Mesendoderm (in vitro differentiated cells): ENCODE measurements at regions not wholly inside any gene's neighbourhood (a gene's known extent, or its start where the extent isn't known, plus 50 kb on each side); places are given as distances from the start of the nearest gene placed in this dataset.

ENCODE experiments used
- DNase-seq: peaks from one replicate; pipeline ENCODE4 v3.0.0; 2013
- H2AK5ac ChIP-seq: 2 replicates; pipeline ENCODE4 v1.6.1; 2013; ENCODE audit warnings: low read length, inconsistent platforms
- H2BK120ac ChIP-seq: 2 replicates; pipeline ENCODE4 v1.6.1; 2013; ENCODE audit warnings: low read depth, mild to moderate bottlenecking, low read length, moderate library complexity, mixed read lengths
- H2BK15ac ChIP-seq: replicated peaks from 2 replicates; pipeline ENCODE4 v1.6.1; 2013; ENCODE audit warnings: low read depth, mild to moderate bottlenecking, moderate library complexity
- H2BK5ac ChIP-seq: 2 replicates; pipeline ENCODE4 v1.6.1; 2013; ENCODE audit warnings: low read length, inconsistent platforms
- H3K18ac ChIP-seq: 2 replicates; pipeline ENCODE4 v1.6.1; 2013; ENCODE audit warnings: mild to moderate bottlenecking, low read length, mixed read lengths
- H3K23ac ChIP-seq: one replicate; pipeline ENCODE4 v1.6.1; 2013; ENCODE audit warnings: low read length
- H3K27ac ChIP-seq: 2 replicates; pipeline ENCODE4 v1.5.1; 2013; ENCODE audit warnings: low read depth, mild to moderate bottlenecking, inconsistent platforms, low read length, moderate library complexity
- H3K27me3 ChIP-seq: 2 replicates; pipeline ENCODE4 v1.6.1; 2013; ENCODE audit warnings: low read length, control low read depth, mild to moderate bottlenecking, inconsistent platforms; ENCODE audit not compliant: insufficient read depth, poor library complexity
- H3K36me3 ChIP-seq: 2 replicates; pipeline ENCODE4 v1.6.1; 2013; ENCODE audit warnings: low read length, inconsistent platforms; ENCODE audit not compliant: control insufficient read depth, insufficient read depth
- H3K4ac ChIP-seq: one replicate; pipeline ENCODE4 v1.6.1; 2013; ENCODE audit warnings: low read depth, mild to moderate bottlenecking, low read length, moderate library complexity
- H3K4me1 ChIP-seq: 2 replicates; pipeline ENCODE4 v1.6.1; 2013; ENCODE audit warnings: low read depth, low read length, inconsistent platforms; ENCODE audit not compliant: control insufficient read depth
- H3K4me2 ChIP-seq: 2 replicates; pipeline ENCODE4 v1.6.1; 2013; ENCODE audit warnings: low read length
- H3K4me3 ChIP-seq: 2 replicates; pipeline ENCODE4 v1.5.1; 2013; ENCODE audit warnings: mild to moderate bottlenecking, low read length
- H3K56ac ChIP-seq: one replicate; pipeline ENCODE4 v1.6.1; 2013; ENCODE audit warnings: low read length
- H3K79me1 ChIP-seq: 2 replicates; pipeline ENCODE4 v1.6.1; 2013; ENCODE audit warnings: low read length, inconsistent platforms
- H3K79me2 ChIP-seq: 2 replicates; pipeline ENCODE4 v1.6.1; 2013; ENCODE audit warnings: mild to moderate bottlenecking, low read length; ENCODE audit not compliant: control insufficient read depth, insufficient read depth
- H3K9ac ChIP-seq: 2 replicates; pipeline ENCODE4 v1.6.1; 2013; ENCODE audit warnings: low read length, inconsistent platforms
- H4K5ac ChIP-seq: one replicate; pipeline ENCODE4 v1.6.1; 2013; ENCODE audit warnings: low read length
- H4K8ac ChIP-seq: one replicate; pipeline ENCODE4 v1.6.1; 2013; ENCODE audit warnings: low read depth, mild to moderate bottlenecking, control low read depth, low read length, moderate library complexity
- WGBS: extraction: QIAGEN DNeasy Blood & Tissue Kit; methylation state at CpG from one replicate; pipeline ENCODE4 v1.1.7; 2013; ENCODE audit warnings: low lambda C conversion rate, missing lambda C conversion rate; ENCODE audit not compliant: insufficient coverage; ENCODE audit errors: extremely low coverage; 5-methylcytosine and 5-hydroxymethylcytosine counted together

DNA sequence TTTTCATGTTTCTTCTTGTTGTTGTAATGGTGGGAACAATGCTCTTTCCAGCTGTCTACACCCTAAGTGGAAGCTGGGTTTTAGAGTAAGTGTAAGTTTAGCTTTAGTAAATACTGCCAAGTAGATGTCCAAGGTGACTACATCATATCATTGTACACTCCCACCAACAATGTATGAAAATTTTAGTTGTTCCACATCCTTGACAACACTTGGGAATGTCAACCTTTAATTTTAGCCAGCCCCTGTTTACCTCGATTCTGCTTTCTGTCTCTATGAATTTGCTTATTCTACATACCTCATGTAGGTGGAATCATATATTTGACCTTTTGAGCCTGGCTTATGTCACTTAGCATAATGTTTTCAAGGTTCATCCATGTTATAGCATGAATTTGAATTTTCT, 93.0 kb downstream of the MTPAP start:
- H3K23ac ChIP-seq = no peak overlapping the region
- no peak overlapping the region for H3K56ac ChIP-seq
- no peak overlapping the region for H4K5ac ChIP-seq
- no peak overlapping the region for H2BK5ac ChIP-seq
- H2AK5ac ChIP-seq = no peak overlapping the region
- WGBS = no CpG with 5 or more reads among the region's 1 CpG
- no peak overlapping the region for H3K18ac ChIP-seq
- no peaks in the 10 kb centered on the region for H3K27me3 ChIP-seq
- no peak overlapping the region for H3K9ac ChIP-seq
- no peak overlapping the region for H2BK120ac ChIP-seq
- no peak overlapping the region for H2BK15ac ChIP-seq
- H3K4me2 ChIP-seq = no peak overlapping the region
- no peak overlapping the region for H3K27ac ChIP-seq
- no peaks in the 10 kb centered on the region for H3K79me1 ChIP-seq
- H3K4me3 ChIP-seq = no peak overlapping the region
- no peaks in the 10 kb centered on the region for H3K36me3 ChIP-seq
- H4K8ac ChIP-seq = no peak overlapping the region
- no peak overlapping the region for H3K4ac ChIP-seq
- DNase-seq = no peak
- no peaks in the 10 kb centered on the region for H3K4me1 ChIP-seq
- no peaks in the 10 kb centered on the region for H3K79me2 ChIP-seq

DNA sequence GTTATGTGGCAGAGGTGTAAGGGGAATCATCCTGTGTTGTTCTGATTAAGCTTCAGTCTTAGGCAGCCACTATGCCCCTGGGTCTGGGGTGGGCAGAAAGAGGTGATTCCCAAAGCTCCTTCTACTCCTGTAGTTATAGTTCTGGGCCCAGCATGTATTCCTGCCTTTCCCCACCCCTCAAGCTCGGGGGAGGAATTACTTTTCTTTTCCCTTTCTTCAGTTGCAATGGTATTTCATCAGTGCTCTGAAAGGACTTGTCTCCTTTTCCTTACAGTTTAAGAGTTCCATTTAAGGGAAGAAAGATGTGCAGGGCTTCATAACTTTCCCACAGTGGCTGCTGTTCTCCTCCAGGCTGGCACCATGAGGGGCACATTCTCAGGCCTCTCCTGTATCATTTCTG, 94.2 kb downstream of the MTPAP start:
- no peak overlapping the region for H4K5ac ChIP-seq
- no peaks in the 10 kb centered on the region for H3K79me2 ChIP-seq
- no peak overlapping the region for H2BK15ac ChIP-seq
- H3K56ac ChIP-seq = no peak overlapping the region
- H3K4me3 ChIP-seq = no peak overlapping the region
- no peaks in the 10 kb centered on the region for H3K4me1 ChIP-seq
- no peak overlapping the region for H2AK5ac ChIP-seq
- no peak for DNase-seq
- H4K8ac ChIP-seq = no peak overlapping the region
- no peak overlapping the region for H3K18ac ChIP-seq
- no CpG with 5 or more reads among the region's 1 CpG for WGBS
- no peaks in the 10 kb centered on the region for H3K27me3 ChIP-seq
- H3K79me1 ChIP-seq = no peaks in the 10 kb centered on the region
- no peak overlapping the region for H3K9ac ChIP-seq
- H3K36me3 ChIP-seq = no peaks in the 10 kb centered on the region
- no peak overlapping the region for H2BK120ac ChIP-seq
- no peak overlapping the region for H3K23ac ChIP-seq
- no peak overlapping the region for H3K27ac ChIP-seq
- H2BK5ac ChIP-seq = no peak overlapping the region
- no peak overlapping the region for H3K4ac ChIP-seq
- no peak overlapping the region for H3K4me2 ChIP-seq

DNA sequence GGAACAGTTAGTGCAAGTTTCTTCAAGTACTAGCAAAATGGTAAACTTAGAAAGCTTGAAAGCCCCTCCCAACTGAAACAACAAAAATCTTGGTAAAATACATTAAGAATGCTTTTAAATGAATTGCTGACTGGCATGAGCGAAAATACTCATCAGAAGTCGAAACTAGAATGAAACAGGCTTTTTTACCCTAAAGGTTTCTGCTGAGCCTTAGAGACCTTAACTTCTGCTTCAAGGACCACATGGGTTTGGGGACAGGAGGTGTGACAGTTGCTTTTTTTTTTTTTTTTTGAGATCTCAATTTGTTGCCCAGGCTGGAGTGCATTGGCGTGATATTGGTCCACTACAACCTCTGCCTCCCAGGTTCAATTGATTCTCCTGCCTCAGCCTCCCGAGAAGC, 100.3 kb downstream of the MTPAP start:
- no peaks in the 10 kb centered on the region for H3K27me3 ChIP-seq
- H3K4me3 ChIP-seq = no peak overlapping the region
- no peak overlapping the region for H2BK120ac ChIP-seq
- no peaks in the 10 kb centered on the region for H3K4me1 ChIP-seq
- H2BK5ac ChIP-seq = no peak overlapping the region
- no peak overlapping the region for H3K23ac ChIP-seq
- no peak overlapping the region for H3K4me2 ChIP-seq
- no CpG with 5 or more reads among the region's 4 CpGs for WGBS
- no peak overlapping the region for H4K5ac ChIP-seq
- H3K18ac ChIP-seq = no peak overlapping the region
- no peak overlapping the region for H2BK15ac ChIP-seq
- no peak overlapping the region for H4K8ac ChIP-seq
- H3K79me1 ChIP-seq = no peaks in the 10 kb centered on the region
- H3K27ac ChIP-seq = no peak overlapping the region
- H3K36me3 ChIP-seq = no peaks in the 10 kb centered on the region
- DNase-seq = no peak
- no peaks in the 10 kb centered on the region for H3K79me2 ChIP-seq
- H2AK5ac ChIP-seq = no peak overlapping the region
- H3K9ac ChIP-seq = no peak overlapping the region
- H3K4ac ChIP-seq = no peak overlapping the region
- H3K56ac ChIP-seq = no peak overlapping the region

DNA sequence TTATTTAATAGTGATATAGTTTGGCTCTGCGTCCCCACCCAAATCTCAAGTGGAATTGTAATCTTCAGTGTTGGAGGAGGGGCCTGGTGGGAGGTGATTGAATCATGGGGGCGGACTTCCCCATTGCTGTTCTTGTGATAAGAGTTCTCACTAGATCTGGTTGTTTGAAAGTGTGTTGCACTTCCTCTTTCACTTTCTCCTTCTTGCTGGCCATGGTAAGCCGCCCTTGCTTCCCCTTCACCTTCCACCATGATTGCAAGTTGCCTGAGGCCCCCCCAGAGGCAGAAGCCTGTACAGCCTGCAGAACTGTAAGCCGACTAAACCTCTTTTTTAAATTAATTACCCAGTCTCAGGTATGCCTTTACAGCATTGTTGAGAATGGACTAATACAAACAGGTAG, 101.4 kb downstream of the MTPAP start:
- no peaks in the 10 kb centered on the region for H3K79me1 ChIP-seq
- DNase-seq = no peak
- H3K4me1 ChIP-seq = no peaks in the 10 kb centered on the region
- no peak overlapping the region for H3K23ac ChIP-seq
- H3K27me3 ChIP-seq = no peaks in the 10 kb centered on the region
- no peak overlapping the region for H3K4me2 ChIP-seq
- H3K36me3 ChIP-seq = no peaks in the 10 kb centered on the region
- H3K79me2 ChIP-seq = no peaks in the 10 kb centered on the region
- H3K9ac ChIP-seq = no peak overlapping the region
- H2BK120ac ChIP-seq = no peak overlapping the region
- no peak overlapping the region for H3K4me3 ChIP-seq
- no peak overlapping the region for H3K18ac ChIP-seq
- no peak overlapping the region for H4K5ac ChIP-seq
- H2BK15ac ChIP-seq = no peak overlapping the region
- H3K27ac ChIP-seq = no peak overlapping the region
- H2BK5ac ChIP-seq = no peak overlapping the region
- no CpG with 5 or more reads among the region's 4 CpGs for WGBS
- no peak overlapping the region for H4K8ac ChIP-seq
- no peak overlapping the region for H2AK5ac ChIP-seq
- H3K4ac ChIP-seq = no peak overlapping the region
- H3K56ac ChIP-seq = no peak overlapping the region

DNA sequence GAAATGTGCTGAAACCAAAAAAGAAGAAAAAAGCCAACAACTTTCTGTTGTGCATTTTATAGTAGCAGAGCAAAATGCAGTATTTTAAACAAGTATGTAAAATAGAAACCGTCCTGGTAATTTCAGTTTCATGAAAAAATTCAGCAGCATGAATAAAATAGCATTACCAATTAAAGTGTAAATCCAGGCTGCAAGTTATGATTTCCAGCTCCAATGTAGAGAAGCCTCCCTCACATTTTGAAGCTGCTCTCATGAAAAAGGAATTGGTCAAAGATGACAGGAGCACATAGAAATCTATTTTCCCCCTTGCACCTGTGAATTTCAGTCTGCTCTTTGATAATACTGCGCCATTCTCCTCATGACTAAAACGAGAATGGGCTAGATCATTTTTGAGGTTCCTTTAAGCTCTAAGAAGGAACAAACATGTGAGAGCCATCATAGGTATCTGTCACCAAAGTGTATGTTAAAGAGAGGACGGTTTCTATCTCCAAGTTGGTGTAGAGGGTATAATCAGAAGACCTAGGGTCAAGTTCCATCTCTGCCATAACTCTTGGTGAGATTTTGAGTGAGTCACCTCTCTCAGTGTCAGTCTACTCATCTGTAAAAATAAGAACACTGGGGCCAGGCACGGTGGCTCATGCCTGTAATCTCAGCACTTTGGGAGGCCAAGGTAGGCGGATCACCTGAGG, 107.5 kb downstream of the MTPAP start:
- Histone ChIP-seq H2AK5ac (no peak overlapping the region), H3K79me1 (no peaks in the 10 kb centered on the region)
- DNase-seq = no peak

DNA sequence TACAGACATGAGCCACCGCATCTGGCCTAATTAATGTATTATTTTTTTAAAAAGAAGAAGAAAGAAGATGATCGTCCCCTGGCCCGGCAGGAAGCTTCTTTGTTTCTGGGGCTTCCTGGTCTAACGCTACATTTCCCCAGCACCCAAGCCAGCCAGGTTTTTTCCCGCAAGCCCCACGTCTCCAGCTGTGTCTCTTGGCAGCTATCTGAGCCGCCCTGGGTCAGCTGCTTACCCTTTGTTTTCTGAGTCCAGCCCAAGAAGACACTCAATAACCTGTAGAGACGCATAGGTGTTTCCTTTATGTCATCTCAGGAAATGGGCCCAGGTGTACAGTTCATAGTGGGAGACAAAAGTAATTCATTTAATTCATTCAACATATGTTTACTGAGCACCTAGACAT, 110.2 kb downstream of the MTPAP start:
- no CpG with 5 or more reads among the region's 8 CpGs for WGBS
- Histone ChIP-seq H3K4me1 (no peaks in the 10 kb centered on the region), H3K23ac (no peak overlapping the region), H3K56ac (no peak overlapping the region), H2AK5ac (no peak overlapping the region), H2BK15ac (no peak overlapping the region), H4K5ac (no peak overlapping the region), H3K4me3 (no peak overlapping the region), H3K27ac (no peak overlapping the region), H3K4me2 (no peak overlapping the region), H3K27me3 (no peaks in the 10 kb centered on the region), H3K79me1 (no peaks in the 10 kb centered on the region), H3K4ac (no peak overlapping the region), H2BK120ac (no peak overlapping the region), H2BK5ac (no peak overlapping the region), H3K18ac (no peak overlapping the region), H3K36me3 (no peaks in the 10 kb centered on the region), H3K79me2 (no peaks in the 10 kb centered on the region), H3K9ac (no peak overlapping the region), H4K8ac (no peak overlapping the region)
- no peak for DNase-seq

More for the DNA sequence above, 107.5 kb downstream of the MTPAP start:
- H3K4me2 ChIP-seq = no peak overlapping the region
- no peak overlapping the region for H4K5ac ChIP-seq
- no peak overlapping the region for H4K8ac ChIP-seq
- H3K36me3 ChIP-seq = no peaks in the 10 kb centered on the region
- no peak overlapping the region for H3K23ac ChIP-seq
- no peak overlapping the region for H3K27ac ChIP-seq
- no peak overlapping the region for H3K4ac ChIP-seq
- no peak overlapping the region for H2BK5ac ChIP-seq
- no CpG with 5 or more reads among the region's 6 CpGs for WGBS
- no peak overlapping the region for H3K18ac ChIP-seq
- no peaks in the 10 kb centered on the region for H3K4me1 ChIP-seq
- H2BK120ac ChIP-seq = no peak overlapping the region
- H3K4me3 ChIP-seq = no peak overlapping the region
- H3K56ac ChIP-seq = no peak overlapping the region
- no peaks in the 10 kb centered on the region for H3K79me2 ChIP-seq
- no peak overlapping the region for H3K9ac ChIP-seq
- H2BK15ac ChIP-seq = no peak overlapping the region
- H3K27me3 ChIP-seq = no peaks in the 10 kb centered on the region
